Stimulated activated CD8-positive, alpha-beta memory T cell treated with anti-CD3 and anti-CD28 coated beads, Interleukin-2, amount 100 ng/mL, for 1 hour (primary cell): ENCODE measurements at regions not wholly inside any gene's neighbourhood (a gene's known extent, or its start where the extent isn't known, plus 50 kb on each side); places are given as distances from the start of the nearest gene placed in this dataset.

Experiments used
- DNase-seq, 2 donors: peaks; one replicate each; pipeline ENCODE4 v3.0.0-alpha.2; 2020; ENCODE audit warnings: low read depth in 2 of 2

GRCh38 chr3:106213954-106214353, 345.1 kb upstream of the CBLB start:
- DNase-seq = no peak

- DNase-seq = no peak
Observed at GRCh38 chr3:106214641-106215040, 345.8 kb upstream of the CBLB start.

GRCh38 chr3:106215047-106215446, 346.2 kb upstream of the CBLB start:
- DNase-seq = no peak

GRCh38 chr3:106217745-106218144, 348.9 kb upstream of the CBLB start:
- no peak for DNase-seq

- DNase-seq = no peak
Observed at GRCh38 chr3:106227068-106227467, 358.3 kb upstream of the CBLB start.

GRCh38 chr3:106228271-106228670, 359.5 kb upstream of the CBLB start:
- DNase-seq = no peak

GRCh38 chr3:106229495-106230278, 360.9 kb upstream of the CBLB start:
- DNase-seq = no peak

GRCh38 chr3:106231086-106231485, 362.3 kb upstream of the CBLB start:
- no peak for DNase-seq

GRCh38 chr3:106232956-106233355, 364.1 kb upstream of the CBLB start:
- no peak for DNase-seq

- no peak for DNase-seq
Observed at GRCh38 chr3:106239195-106239697, 370.4 kb upstream of the CBLB start.

GRCh38 chr3:106241593-106241992, 372.8 kb upstream of the CBLB start:
- DNase-seq = no peak

GRCh38 chr3:106242781-106243180, 374.0 kb upstream of the CBLB start:
- DNase-seq = no peak

GRCh38 chr3:106245400-106245799, 376.6 kb upstream of the CBLB start:
- no peak for DNase-seq

- DNase-seq = no peak
Observed at GRCh38 chr3:106247902-106248684, 379.3 kb upstream of the CBLB start.

- no peak for DNase-seq
Observed at GRCh38 chr3:106249159-106249558, 380.3 kb upstream of the CBLB start.

GRCh38 chr3:106249981-106250380, 381.2 kb upstream of the CBLB start:
- no peak for DNase-seq

GRCh38 chr3:106251160-106251892, 382.5 kb upstream of the CBLB start:
- DNase-seq = no peak

- no peak for DNase-seq
Observed at GRCh38 chr3:106255870-106256248, 387.0 kb upstream of the CBLB start.

- DNase-seq = no peak
Observed at GRCh38 chr3:106256249-106256957, 387.6 kb upstream of the CBLB start.

GRCh38 chr3:106257172-106257571, 388.4 kb upstream of the CBLB start:
- no peak for DNase-seq

- DNase-seq = no peak
Observed at GRCh38 chr3:106261396-106261795, 392.6 kb upstream of the CBLB start.
